ENCODE measurements at regions not wholly inside any gene's neighbourhood (a gene's known extent, or its start where the extent isn't known, plus 50 kb on each side); places are given as distances from the start of the nearest gene placed in this dataset.

- no peak for DNase-seq
- Mint-ChIP-seq H3K27me3 (ENCODE audit: low read depth, poor library complexity) (peaks cover 28% of the 10 kb centered on the region), H3K4me3 (no peak overlapping the region), H3K27ac (no peak overlapping the region), H3K9me3 (peaks cover 4% of the 10 kb centered on the region), H3K36me3 (ENCODE audit: low read depth) (no peaks in the 10 kb centered on the region), H3K4me1 (peaks cover 40% of the 10 kb centered on the region)
- TF ChIP-seq CTCF (IDR thresholded peaks at IDR 0.05), result no peak
These were observed 74.1 kb upstream of the UQCRFS1 start for GRCh38 chr19:29287061-29287460.

GRCh38 chr19:29288256-29288655 is 75.3 kb upstream of the UQCRFS1 start:
- no peak for DNase-seq
- no peak for TF ChIP-seq CTCF (IDR thresholded peaks at IDR 0.05)
- H3K9me3 Mint-ChIP-seq, result peaks cover 4% of the 10 kb centered on the region
- no peaks in the 10 kb centered on the region for H3K36me3 Mint-ChIP-seq (ENCODE audit: low read depth)
- peaks cover 50% of the 10 kb centered on the region for H3K4me1 Mint-ChIP-seq
- peaks cover 20% of the 10 kb centered on the region for H3K27me3 Mint-ChIP-seq (ENCODE audit: low read depth, poor library complexity)
- H3K4me3 Mint-ChIP-seq, result no peak overlapping the region
- no peak overlapping the region for H3K27ac Mint-ChIP-seq

- no peaks in the 10 kb centered on the region for H3K36me3 Mint-ChIP-seq (ENCODE audit: low read depth)
- peaks cover 4% of the 10 kb centered on the region for H3K9me3 Mint-ChIP-seq
- TF ChIP-seq CTCF (IDR thresholded peaks at IDR 0.05), result no peak
- peaks cover 54% of the 10 kb centered on the region for H3K4me1 Mint-ChIP-seq
- H3K4me3 Mint-ChIP-seq, result no peak overlapping the region
- peaks cover 18% of the 10 kb centered on the region for H3K27me3 Mint-ChIP-seq (ENCODE audit: low read depth, poor library complexity)
- DNase-seq, result no peak
- H3K27ac Mint-ChIP-seq, result no peak overlapping the region
These were observed 76.1 kb upstream of the UQCRFS1 start for GRCh38 chr19:29289020-29289419.

DNA sequence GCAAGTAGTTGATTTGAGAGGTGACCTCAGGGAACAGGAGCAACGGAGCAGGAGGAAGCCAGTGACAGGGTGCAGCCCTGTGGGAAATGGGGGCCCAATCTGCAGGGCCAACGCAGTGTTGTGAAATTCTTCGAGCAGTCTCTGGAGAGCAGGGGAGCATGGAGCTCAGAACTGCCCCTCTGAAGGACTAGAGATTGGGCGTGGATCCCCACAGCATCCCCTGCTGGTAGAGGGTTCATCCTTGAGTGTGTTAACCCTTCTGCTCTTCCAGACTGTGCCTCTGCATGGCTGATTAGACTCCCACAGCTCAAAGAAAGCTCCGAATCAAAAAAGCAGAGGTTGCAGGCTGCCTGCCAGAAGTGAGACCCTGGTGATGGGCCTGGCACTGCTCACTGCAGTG is 77.9 kb upstream of the UQCRFS1 start:
- Mint-ChIP-seq H3K27ac (no peak overlapping the region), H3K4me3 (peak overlapping the region; percentile 6), H3K27me3 (ENCODE audit: low read depth, poor library complexity) (peaks cover 19% of the 10 kb centered on the region), H3K9me3 (peaks cover 4% of the 10 kb centered on the region), H3K36me3 (ENCODE audit: low read depth) (no peaks in the 10 kb centered on the region), H3K4me1 (peaks cover 49% of the 10 kb centered on the region)
- no peak for DNase-seq
- no peak for TF ChIP-seq CTCF (IDR thresholded peaks at IDR 0.05)

GRCh38 chr19:29292153-29292552 is 79.2 kb upstream of the UQCRFS1 start:
- H3K27ac Mint-ChIP-seq, result peak overlapping the region; percentile 1
- TF ChIP-seq CTCF (IDR thresholded peaks at IDR 0.05), result no peak
- peaks cover 45% of the 10 kb centered on the region for H3K4me1 Mint-ChIP-seq
- peaks cover 25% of the 10 kb centered on the region for H3K27me3 Mint-ChIP-seq (ENCODE audit: low read depth, poor library complexity)
- no peak for DNase-seq
- peaks cover 4% of the 10 kb centered on the region for H3K9me3 Mint-ChIP-seq
- no peaks in the 10 kb centered on the region for H3K36me3 Mint-ChIP-seq (ENCODE audit: low read depth)
- no peak overlapping the region for H3K4me3 Mint-ChIP-seq

DNA sequence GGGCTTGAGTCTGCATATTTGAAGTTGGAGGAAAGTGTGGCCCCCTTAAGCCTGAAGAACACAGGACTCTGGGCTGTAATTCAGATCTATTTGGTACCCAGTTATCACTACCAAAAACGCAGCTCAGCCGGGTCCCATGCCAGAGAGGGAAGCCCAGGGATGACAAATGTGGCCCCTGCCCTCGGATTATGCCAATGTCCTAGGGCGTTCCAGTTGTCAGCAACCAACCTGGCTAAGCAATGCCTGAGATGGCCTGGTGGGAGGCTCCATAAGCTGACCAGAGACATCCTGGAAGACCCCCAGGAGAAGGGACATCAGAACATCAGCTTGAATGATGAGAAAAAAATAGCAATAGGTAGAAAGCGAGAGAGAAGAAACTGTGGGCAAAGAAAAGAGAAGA is 79.6 kb upstream of the UQCRFS1 start:
- no peak for TF ChIP-seq CTCF (IDR thresholded peaks at IDR 0.05)
- Mint-ChIP-seq H3K27me3 (ENCODE audit: low read depth, poor library complexity) (peaks cover 23% of the 10 kb centered on the region), H3K27ac (no peak overlapping the region), H3K4me3 (no peak overlapping the region), H3K4me1 (peaks cover 45% of the 10 kb centered on the region), H3K36me3 (ENCODE audit: low read depth) (no peaks in the 10 kb centered on the region), H3K9me3 (peaks cover 4% of the 10 kb centered on the region)
- no peak for DNase-seq

Measured in nephron progenitor cell (in vitro differentiated cells).